WTC11 (cell line): ENCODE measurements at regions not wholly inside any gene's neighbourhood (a gene's known extent, or its start where the extent isn't known, plus 50 kb on each side); places are given as distances from the start of the nearest gene placed in this dataset.

Experiments used
- ATAC-seq: fragments of 200-7000 bp; cut with Tn5 transposase; 2 replicates; pipeline ENCODE4 v1.10.0; 2021; ENCODE audit warnings: mild to moderate bottlenecking, moderate library complexity
- CTCF ChIA-PET: fragments of 300-600 bp; sonication (Branson Sonifier 250); formaldehyde crosslinking; loops from one replicate; lab custom pipeline; 2021; ENCODE audit warnings: antibody characterized with exemption; lab: Charles Lee
- POLR2A ChIA-PET: fragments of 350-600 bp; sonication (Branson Sonifier 250); formaldehyde crosslinking; loops from one replicate; lab custom pipeline; 2021; ENCODE audit warnings: antibody characterized with exemption; lab: Charles Lee
- DNase-seq: peaks from one replicate; pipeline ENCODE4 v3.0.0; 2021; ENCODE audit warnings: low spot score
- H3K27ac Mint-ChIP-seq: 2 replicates; pipeline ENCODE4 v1.8.0; 2021; ENCODE audit warnings: mixed read lengths
- H3K27me3 Mint-ChIP-seq: 2 replicates; pipeline ENCODE4 v1.8.0; 2021; ENCODE audit warnings: low read depth, mild to moderate bottlenecking, moderate library complexity, mixed read lengths
- H3K36me3 Mint-ChIP-seq: 2 replicates; pipeline ENCODE4 v1.8.0; 2021; ENCODE audit warnings: mixed read lengths
- H3K4me1 Mint-ChIP-seq: 2 replicates; pipeline ENCODE4 v1.8.0; 2022; ENCODE audit warnings: mixed read lengths
- H3K4me3 Mint-ChIP-seq: 2 replicates; pipeline ENCODE4 v1.8.0; 2021; ENCODE audit warnings: mild to moderate bottlenecking, moderate library complexity, mixed read lengths
- H3K9me3 Mint-ChIP-seq: 2 replicates; pipeline ENCODE4 v1.8.0; 2021; ENCODE audit warnings: mixed read lengths
- AR ChIP-seq: fragments of 250-450 bp; sonication (Bioruptor Pico); IDR thresholded peaks from 2 replicates; pipeline ENCODE4 v1.9.0; 2021; ENCODE audit warnings: mild to moderate bottlenecking
- ATF1 ChIP-seq: sonication (generic); formaldehyde crosslinking; IDR thresholded peaks from 2 replicates; pipeline ENCODE4 v1.8.1; 2023; ENCODE audit warnings: mild to moderate bottlenecking, moderate library complexity, missing genetic modification reagents
- ETV6 ChIP-seq: sonication (generic); formaldehyde crosslinking; IDR thresholded peaks from 2 replicates; pipeline ENCODE4 v1.8.1; 2022; ENCODE audit warnings: mild to moderate bottlenecking, missing genetic modification reagents
- FOXK1 ChIP-seq: sonication (generic); formaldehyde crosslinking; IDR thresholded peaks from 2 replicates; pipeline ENCODE4 v1.8.0; 2022; ENCODE audit warnings: mild to moderate bottlenecking, moderate library complexity, missing genetic modification reagents
- GABPB1 ChIP-seq: sonication (generic); formaldehyde crosslinking; IDR thresholded peaks from 2 replicates; pipeline ENCODE4 v1.8.1; 2023; ENCODE audit warnings: mild to moderate bottlenecking, missing genetic modification reagents
- GRHL2 ChIP-seq: fragments of 250-450 bp; sonication (Bioruptor Pico); IDR thresholded peaks from 2 replicates; pipeline ENCODE4 v1.8.0; 2022; ENCODE audit warnings: mild to moderate bottlenecking, moderate library complexity; ENCODE audit not compliant: insufficient replicate concordance, severe bottlenecking
- IRF2 ChIP-seq: sonication (generic); formaldehyde crosslinking; IDR thresholded peaks from 2 replicates; pipeline ENCODE4 v1.8.0; 2022; ENCODE audit warnings: low read depth, missing genetic modification reagents, borderline replicate concordance
- KAT7 ChIP-seq: sonication (generic); formaldehyde crosslinking; IDR thresholded peaks from 2 replicates; pipeline ENCODE4 v1.8.1; 2023; ENCODE audit warnings: missing genetic modification reagents, mild to moderate bottlenecking, borderline replicate concordance
- MAX ChIP-seq: sonication (generic); formaldehyde crosslinking; IDR thresholded peaks from 2 replicates; pipeline ENCODE4 v1.8.0; 2022; ENCODE audit warnings: mild to moderate bottlenecking, missing genetic modification reagents
- NFATC4 ChIP-seq: fragments of 250-450 bp; sonication (Bioruptor Pico); IDR thresholded peaks from 2 replicates; pipeline ENCODE4 v1.9.0; 2021; ENCODE audit warnings: mild to moderate bottlenecking
- OVOL2 ChIP-seq: fragments of 250-450 bp; sonication (Bioruptor Pico); IDR thresholded peaks from 2 replicates; pipeline ENCODE4 v1.9.0; 2021; ENCODE audit warnings: mild to moderate bottlenecking, borderline replicate concordance
- RELA ChIP-seq: sonication (generic); formaldehyde crosslinking; IDR thresholded peaks from 2 replicates; pipeline ENCODE4 v1.8.1; 2022; ENCODE audit warnings: missing genetic modification reagents, mild to moderate bottlenecking, borderline replicate concordance
- TEAD1 ChIP-seq: sonication (generic); formaldehyde crosslinking; IDR thresholded peaks from 2 replicates; pipeline ENCODE4 v1.8.0; 2022; ENCODE audit warnings: mild to moderate bottlenecking, missing genetic modification reagents
- USF1 ChIP-seq: sonication (generic); formaldehyde crosslinking; IDR thresholded peaks from 2 replicates; pipeline ENCODE4 v1.8.0; 2022; ENCODE audit warnings: mild to moderate bottlenecking, missing genetic modification reagents
- ZNF232 ChIP-seq: sonication (generic); formaldehyde crosslinking; IDR thresholded peaks from 2 replicates; pipeline ENCODE4 v1.8.0; 2022; ENCODE audit warnings: mild to moderate bottlenecking, missing genetic modification reagents
- ZNF416 ChIP-seq: fragments of 250-450 bp; sonication (Bioruptor Pico); IDR thresholded peaks from 2 replicates; pipeline ENCODE4 v1.9.0; 2021; ENCODE audit warnings: mild to moderate bottlenecking, inconsistent platforms
- ZSCAN18 ChIP-seq: fragments of 250-450 bp; sonication (Bioruptor Pico); IDR thresholded peaks from 2 replicates; pipeline ENCODE4 v2.1.2; 2022; ENCODE audit warnings: mild to moderate bottlenecking, moderate library complexity

- Mint-ChIP-seq H3K27ac (no peak overlapping the region), H3K9me3 (no peaks in the 10 kb centered on the region), H3K27me3 (no peaks in the 10 kb centered on the region; the same call in 1 of the 2 replicates), H3K4me1 (peaks cover 47% of the 10 kb centered on the region), H3K4me3 (no peak overlapping the region), H3K36me3 (no peaks in the 10 kb centered on the region)
- no peak for ATAC-seq
- CTCF ChIA-PET, result interaction anchor here (0.7 to 1.8 kb wide), 7 partner anchors 20 to 194 kb away, joined by 3 to 8 read pairs (median 3); partner anchors contain the start of gene LINGO1
- no peak for TF ChIP-seq IRF2 (CRISPR knock-in tag)
- TF ChIP-seq MAX, result no peak
- no peak for TF ChIP-seq AR (CRISPR knock-in tag)
- no peak for TF ChIP-seq ZSCAN18 (CRISPR knock-in tag)
- TF ChIP-seq USF1 (CRISPR knock-in tag), result no peak
- TF ChIP-seq NFATC4 (CRISPR knock-in tag), result no peak
- no peak for TF ChIP-seq ZNF232
- no peak for TF ChIP-seq GRHL2 (CRISPR knock-in tag)
- no peak for TF ChIP-seq GABPB1 (CRISPR knock-in tag)
- TF ChIP-seq KAT7 (CRISPR knock-in tag), result no peak
- TF ChIP-seq OVOL2 (CRISPR knock-in tag), result no peak
- DNase-seq, result no peak
- POLR2A ChIA-PET, result no interaction called here
Measured at GRCh38 chr15:77738038-77738370, 105.3 kb upstream of the LINGO1 start.

GRCh38 chr15:77737238-77738037, 104.7 kb upstream of the LINGO1 start:
- Mint-ChIP-seq H3K27ac (no peak overlapping the region), H3K36me3 (no peaks in the 10 kb centered on the region), H3K9me3 (no peaks in the 10 kb centered on the region), H3K4me1 (peaks cover 49% of the 10 kb centered on the region), H3K27me3 (no peaks in the 10 kb centered on the region; the same call in 1 of the 2 replicates), H3K4me3 (no peak overlapping the region)
- POLR2A ChIA-PET, result no interaction called here
- TF ChIP-seq RELA (CRISPR knock-in tag), result no peak
- no peak for TF ChIP-seq ATF1 (CRISPR knock-in tag)
- no peak for TF ChIP-seq AR (CRISPR knock-in tag)
- no peak for TF ChIP-seq ETV6 (CRISPR knock-in tag)
- TF ChIP-seq ZNF416 (CRISPR knock-in tag), result no peak
- TF ChIP-seq TEAD1, result no peak
- TF ChIP-seq FOXK1, result no peak
- CTCF ChIA-PET, result interaction anchor here (0.6 to 1.2 kb wide), 7 partner anchors 12 to 193 kb away, joined by 3 to 8 read pairs (median 3); partner anchors contain the start of gene LINGO1
- ATAC-seq (no peak), DNase-seq (no peak)
